AG04449 (cell line): ENCODE measurements at regions not wholly inside any gene's neighbourhood (a gene's known extent, or its start where the extent isn't known, plus 50 kb on each side); places are given as distances from the start of the nearest gene placed in this dataset.
"Not testable (repeated sequence)": the region's sequence is repeated elsewhere in the genome, so short reads cannot be mapped to it uniquely, and the experiment has no call there.

Experiments
- CTCF ChIA-PET: fragments of 350-600 bp; formaldehyde crosslinking; extraction: SDS; loops from one replicate; lab custom pipeline; 2021; ENCODE audit warnings: antibody characterized with exemption; lab: Yijun Ruan, JAX
- POLR2A ChIA-PET: fragments of 400-600, 350-600 bp; formaldehyde crosslinking; extraction: SDS; loops from one replicate; lab custom pipeline; 2020; ENCODE audit warnings: antibody characterized with exemption, inconsistent platforms; lab: Yijun Ruan, JAX
- DNase-seq: peaks from one replicate; pipeline ENCODE4 v3.0.0-alpha.2; 2010; ENCODE audit warnings: low read depth, low spot score
- H3K4me3 ChIP-seq: 2 replicates; pipeline ENCODE4 v1.5.1; 2011; ENCODE audit warnings: low read depth, mild to moderate bottlenecking, control low read depth, low read length
- TF ChIP-seq, protein P1 (sequence below): IDR thresholded peaks from one replicate; pipeline ENCODE4 v1.5.1; 2011; ENCODE audit warnings: mild to moderate bottlenecking, moderate library complexity, low read length, control low read depth, inconsistent platforms; ENCODE audit not compliant: insufficient read depth; ENCODE audit errors: missing control alignments

DNA sequence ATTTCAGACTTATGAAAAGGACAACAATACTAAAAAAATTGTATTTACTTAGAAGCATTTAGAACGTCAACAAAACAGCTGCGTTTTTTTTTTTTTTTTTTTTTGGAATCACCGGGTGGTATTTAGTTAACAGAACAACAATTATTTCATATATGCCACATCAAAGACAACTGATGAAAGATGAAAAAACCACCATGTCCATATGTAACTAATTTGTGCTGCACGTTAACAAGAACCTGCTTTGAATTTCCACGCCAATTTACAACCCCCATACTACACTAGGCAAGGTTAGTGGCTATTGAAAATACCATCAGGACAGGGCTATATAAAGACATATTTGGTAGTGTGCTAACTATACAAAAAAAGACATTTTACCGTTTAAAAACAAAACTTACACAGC lies 189.3 kb upstream of the ROBO1 start:
- no peak overlapping the region for H3K4me3 ChIP-seq
- CTCF ChIA-PET: no interaction called here
- POLR2A ChIA-PET: no interaction called here
- TF ChIP-seq, protein P1, sequence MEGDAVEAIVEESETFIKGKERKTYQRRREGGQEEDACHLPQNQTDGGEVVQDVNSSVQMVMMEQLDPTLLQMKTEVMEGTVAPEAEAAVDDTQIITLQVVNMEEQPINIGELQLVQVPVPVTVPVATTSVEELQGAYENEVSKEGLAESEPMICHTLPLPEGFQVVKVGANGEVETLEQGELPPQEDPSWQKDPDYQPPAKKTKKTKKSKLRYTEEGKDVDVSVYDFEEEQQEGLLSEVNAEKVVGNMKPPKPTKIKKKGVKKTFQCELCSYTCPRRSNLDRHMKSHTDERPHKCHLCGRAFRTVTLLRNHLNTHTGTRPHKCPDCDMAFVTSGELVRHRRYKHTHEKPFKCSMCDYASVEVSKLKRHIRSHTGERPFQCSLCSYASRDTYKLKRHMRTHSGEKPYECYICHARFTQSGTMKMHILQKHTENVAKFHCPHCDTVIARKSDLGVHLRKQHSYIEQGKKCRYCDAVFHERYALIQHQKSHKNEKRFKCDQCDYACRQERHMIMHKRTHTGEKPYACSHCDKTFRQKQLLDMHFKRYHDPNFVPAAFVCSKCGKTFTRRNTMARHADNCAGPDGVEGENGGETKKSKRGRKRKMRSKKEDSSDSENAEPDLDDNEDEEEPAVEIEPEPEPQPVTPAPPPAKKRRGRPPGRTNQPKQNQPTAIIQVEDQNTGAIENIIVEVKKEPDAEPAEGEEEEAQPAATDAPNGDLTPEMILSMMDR: no peak
- DNase-seq: no peak

DNA sequence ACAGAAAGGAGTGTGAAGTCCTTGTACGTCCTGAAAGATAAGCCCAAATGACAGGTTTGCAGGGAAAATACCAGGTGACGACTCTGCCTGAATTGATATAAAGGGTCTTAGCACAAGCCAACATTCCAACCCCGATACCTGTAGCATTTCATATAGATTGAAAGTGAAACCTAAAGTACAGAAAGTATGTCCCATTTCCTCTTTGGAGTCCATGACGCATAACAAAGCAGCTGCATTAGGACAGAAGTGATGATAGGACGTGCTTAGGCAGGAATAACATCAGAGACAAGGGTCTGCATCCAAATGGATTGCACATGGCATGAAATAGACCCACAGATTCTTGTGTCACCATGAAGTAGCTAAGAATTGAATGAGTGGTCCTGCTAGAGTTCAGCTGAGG lies 187.0 kb upstream of the ROBO1 start:
- TF ChIP-seq, protein P1: no peak
- CTCF ChIA-PET: no interaction called here
- no peak for DNase-seq
- POLR2A ChIA-PET: interaction anchor here (0.6 kb wide), 1 partner anchor 173 kb away, joined by 5 read pairs; no protein-coding TSS in a partner anchor
- no peak overlapping the region for H3K4me3 ChIP-seq

DNA sequence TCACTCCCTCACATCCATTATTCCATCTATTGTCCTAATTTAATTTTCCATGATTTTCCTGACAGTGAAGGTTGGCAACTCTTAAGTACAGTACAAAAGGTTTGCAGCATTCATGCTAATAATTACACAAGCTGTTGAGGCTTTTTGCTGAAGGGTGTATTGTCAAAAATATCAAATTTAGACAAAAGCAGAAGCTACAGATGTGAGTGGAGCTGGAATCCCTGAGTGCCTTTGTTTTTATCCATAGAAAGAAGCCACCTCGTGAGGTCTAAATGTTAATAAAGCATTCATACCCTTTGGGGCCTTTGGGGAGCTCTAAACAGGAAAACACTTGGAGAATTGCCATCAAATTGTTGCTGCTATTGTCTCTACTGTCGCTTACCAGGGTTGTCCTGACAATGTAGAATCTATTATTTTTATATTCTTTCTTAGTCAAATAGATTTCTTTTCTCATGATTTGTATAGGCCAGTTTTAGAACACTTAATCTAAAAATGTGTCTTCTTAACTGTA lies 185.8 kb upstream of the ROBO1 start:
- ChIA-PET POLR2A (no interaction called here), CTCF (no interaction called here)
- DNase-seq: no peak
- TF ChIP-seq, protein P1: no peak
- H3K4me3 ChIP-seq: no peak overlapping the region

DNA sequence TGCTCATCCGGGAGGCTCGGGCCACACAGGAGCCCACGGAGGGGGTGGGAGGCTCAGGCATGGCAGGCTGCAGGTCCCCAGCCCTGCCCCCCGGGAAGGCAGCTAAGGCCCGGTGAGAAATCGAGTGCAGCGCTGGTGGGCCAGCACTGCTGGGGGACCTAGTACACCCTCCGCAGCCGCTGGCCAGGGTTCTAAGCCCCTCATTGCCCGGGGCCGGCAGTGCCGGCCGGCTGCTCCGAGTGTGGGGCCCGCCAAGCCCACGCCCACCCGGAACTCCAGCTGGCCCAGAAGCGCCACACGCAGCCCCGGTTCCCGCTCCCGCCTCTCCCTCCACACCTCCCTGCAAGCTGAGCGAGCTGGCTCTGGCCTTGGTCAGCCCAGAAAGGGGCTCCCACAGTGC lies 183.6 kb upstream of the ROBO1 start:
- CTCF ChIA-PET, H3K4me3 ChIP-seq, POLR2A ChIA-PET, DNase-seq: not testable (repeated sequence)

DNA sequence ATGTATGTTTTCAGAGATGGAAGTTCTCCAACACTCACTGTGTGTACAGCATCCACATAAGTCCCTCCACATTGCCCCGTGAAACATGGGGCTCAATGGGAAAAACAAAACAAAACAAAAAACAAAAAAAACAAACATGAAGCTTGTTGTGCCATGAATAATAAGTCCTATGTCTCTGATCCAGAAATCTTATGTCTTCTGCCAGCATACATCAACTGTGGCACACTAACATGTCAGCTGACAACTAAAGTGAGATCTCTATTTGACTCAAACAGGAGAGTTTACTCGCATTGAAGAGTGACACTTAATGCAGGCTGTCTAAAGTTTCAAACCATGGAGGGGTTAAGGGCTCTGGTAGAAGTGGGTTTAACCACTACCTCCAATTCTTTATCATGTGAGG lies 180.2 kb upstream of the ROBO1 start:
- no peak overlapping the region for H3K4me3 ChIP-seq
- TF ChIP-seq, protein P1: no peak
- CTCF ChIA-PET: no interaction called here
- DNase-seq: no peak
- POLR2A ChIA-PET: no interaction called here

DNA sequence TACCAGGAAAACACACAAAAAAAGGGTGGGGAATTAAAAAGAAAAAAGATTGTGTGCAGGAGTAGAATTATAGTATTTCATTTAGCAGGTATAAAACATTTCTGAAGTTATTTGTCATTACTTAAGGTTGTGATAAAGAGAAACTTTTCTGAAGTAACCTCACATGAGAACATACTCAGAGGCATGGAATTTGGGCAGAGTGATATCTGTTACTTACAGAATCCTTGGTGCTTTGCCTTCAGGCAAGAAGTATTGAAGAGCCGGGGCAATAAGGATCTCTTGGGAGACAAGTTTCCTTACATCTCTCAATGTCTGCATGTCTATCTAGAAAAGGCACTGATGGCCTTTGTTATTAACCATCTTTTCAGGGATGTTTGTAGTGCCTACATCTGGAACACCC lies 179.7 kb upstream of the ROBO1 start:
- ChIA-PET CTCF (no interaction called here), POLR2A (no interaction called here)
- no peak for DNase-seq
- TF ChIP-seq, protein P1: no peak
- no peak overlapping the region for H3K4me3 ChIP-seq

DNA sequence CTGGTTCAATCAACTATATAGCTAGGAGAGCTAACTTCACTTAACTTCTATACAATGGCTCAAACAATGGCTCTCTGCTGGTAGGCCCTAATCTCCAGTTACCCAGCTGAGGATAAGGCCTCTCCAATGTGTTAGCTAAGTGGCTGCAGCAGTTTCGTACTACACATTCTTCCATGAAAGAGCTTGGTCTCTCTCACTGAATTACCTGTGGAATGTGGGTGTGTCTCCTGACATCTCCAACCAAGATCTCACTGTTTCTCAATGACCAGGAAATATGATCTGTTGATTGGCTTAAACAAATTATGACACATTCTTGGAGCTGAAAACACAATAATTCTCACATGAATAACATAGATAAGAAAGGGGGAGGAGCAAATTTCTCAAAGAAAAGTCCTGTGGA lies 169.8 kb upstream of the ROBO1 start:
- POLR2A ChIA-PET: no interaction called here
- DNase-seq: no peak
- TF ChIP-seq, protein P1: no peak
- H3K4me3 ChIP-seq: no peak overlapping the region
- CTCF ChIA-PET: no interaction called here
